NCI-H460 (cell line): ENCODE measurements at regions not wholly inside any gene's neighbourhood (a gene's known extent, or its start where the extent isn't known, plus 50 kb on each side); places are given as distances from the start of the nearest gene placed in this dataset.

Experiments
- DNase-seq: peaks from one replicate; pipeline ENCODE4 v3.0.0-alpha.2; 2016; ENCODE audit warnings: low read depth; ENCODE audit errors: extremely low read depth

DNA sequence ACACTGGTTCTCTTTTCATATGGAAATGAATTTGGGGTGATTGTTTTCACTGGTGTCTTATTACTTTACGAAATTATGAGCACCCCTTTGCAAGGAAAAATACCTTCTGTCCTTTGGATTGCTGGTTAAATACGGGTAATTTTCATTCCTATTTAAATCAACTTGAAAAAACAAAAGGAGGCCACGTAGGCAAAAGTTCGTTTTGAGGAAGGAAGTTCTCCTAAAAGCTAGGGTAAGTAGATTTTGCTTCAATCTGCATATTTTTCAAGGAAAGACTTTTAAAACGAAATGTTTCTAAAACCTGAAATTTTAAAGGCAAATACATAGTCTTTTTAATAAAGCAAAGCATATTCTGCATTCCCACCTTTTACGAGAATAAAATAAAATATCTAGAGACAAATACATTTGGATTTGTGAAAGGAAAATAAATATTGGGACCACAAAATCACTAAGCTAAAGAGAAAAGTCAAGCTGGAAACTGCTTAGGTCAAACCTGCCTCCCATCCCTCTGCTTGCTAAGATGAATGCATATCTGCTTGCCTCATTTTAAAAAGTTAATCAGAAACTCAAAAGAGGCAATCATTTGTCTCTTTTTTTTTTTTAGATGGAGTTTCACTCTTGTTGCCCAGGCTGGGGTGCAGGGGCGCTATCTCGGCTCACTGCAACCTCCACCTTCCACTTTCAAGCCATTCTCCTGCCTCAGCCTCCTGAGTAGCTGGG is 70.9 kb upstream of the ETS2 start:
- DNase-seq = no peak

DNA sequence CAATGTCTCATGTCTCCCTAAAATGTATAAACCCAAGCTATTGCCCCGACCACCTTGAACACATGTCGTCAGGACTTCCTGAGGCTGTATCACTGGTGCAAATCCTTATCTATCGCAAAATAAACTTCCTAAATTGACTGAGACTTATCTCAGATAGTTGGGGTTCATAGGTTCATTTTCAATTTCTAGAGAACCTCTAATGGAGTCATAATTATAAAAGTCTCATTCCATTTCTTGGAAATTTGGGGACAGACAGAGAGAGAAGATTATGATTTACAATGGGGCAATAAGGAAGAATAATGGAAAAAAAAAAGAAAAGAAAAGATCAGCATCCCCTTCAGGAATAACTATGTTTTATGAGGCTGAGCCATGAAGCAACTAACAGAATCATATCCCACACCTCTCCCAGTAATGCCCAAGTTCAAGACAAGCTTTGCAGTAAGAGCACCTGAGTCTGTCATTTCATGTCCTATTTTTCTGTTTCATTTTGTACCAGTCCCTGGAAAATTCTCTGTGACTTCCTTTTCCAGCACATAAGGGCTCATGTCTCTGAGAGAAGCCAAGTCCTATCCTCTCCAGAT is 70.0 kb upstream of the ETS2 start:
- no peak for DNase-seq

DNA sequence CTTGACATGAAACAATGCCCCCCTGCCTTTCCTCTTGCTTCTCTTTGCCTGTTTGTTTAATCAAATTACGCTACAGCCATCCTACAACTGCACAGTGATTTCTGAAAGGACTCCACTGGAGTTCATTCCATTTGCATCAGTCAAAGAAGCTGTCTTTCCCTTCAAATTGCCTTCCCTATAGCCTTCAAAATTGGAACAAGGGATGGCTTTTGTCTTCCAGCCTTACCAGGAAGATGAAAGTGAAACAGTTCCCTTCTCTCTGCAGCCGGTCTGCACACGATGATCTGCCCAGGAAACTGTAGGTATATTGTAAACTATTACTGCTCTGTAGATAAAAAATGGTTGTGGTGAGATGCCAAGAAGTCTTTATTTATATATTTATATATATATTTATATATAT is 65.6 kb upstream of the ETS2 start:
- DNase-seq = no peak

DNA sequence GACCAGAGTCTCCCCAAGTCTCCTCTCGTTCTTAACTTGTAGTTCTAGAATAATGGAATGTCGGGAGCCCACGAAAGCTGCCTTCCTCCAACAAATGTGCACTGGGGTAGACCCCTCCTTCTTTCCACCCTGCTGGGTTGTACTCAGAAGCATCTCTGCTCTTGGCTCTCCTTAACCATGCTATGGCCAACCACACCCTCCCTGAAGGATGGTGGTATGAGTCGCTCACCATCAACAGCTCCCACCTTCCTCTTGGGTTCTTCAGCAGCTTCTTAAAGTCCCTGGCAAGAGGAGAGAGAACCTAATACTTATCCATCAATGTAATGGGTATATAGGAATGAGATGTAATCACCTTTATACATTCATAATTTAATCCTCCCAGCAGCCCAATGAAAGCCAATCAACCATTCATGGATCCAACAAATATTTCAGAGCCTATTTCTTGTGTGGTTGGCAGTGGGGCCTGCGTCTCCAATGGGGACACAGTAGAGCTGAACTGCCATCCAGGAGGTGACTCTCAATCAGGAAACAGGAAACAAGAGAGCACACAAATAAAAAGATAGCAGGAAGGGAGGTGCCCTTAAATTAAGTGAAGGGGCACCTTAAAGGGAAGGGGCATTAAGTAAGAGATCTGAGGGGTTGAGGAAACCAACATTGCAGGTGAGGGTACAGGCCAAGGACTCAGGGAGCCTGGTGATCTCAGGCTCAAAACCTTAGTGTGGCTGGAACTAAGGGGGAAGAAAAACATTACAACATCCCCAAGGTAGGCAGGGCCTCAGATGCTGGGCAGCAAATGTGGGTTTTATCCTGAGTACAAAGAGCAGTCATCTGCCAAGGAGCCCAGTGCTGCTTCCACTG is 64.4 kb upstream of the ETS2 start:
- DNase-seq = no peak

DNA sequence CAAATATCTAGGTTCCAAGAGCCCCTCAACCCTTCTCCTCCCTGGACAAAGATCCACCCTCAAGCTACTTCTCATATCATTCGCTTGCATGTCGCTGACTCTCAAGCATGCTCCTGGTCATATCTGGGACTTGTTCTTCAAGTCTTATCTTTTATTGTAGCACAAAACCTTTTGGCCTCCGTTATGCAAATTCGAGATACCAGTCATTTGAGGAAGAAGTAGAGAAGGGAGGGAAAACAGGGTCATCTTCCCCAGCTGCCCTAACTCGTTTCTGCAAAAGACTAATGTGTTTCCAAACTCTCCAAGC is 63.8 kb upstream of the ETS2 start:
- no peak for DNase-seq

DNA sequence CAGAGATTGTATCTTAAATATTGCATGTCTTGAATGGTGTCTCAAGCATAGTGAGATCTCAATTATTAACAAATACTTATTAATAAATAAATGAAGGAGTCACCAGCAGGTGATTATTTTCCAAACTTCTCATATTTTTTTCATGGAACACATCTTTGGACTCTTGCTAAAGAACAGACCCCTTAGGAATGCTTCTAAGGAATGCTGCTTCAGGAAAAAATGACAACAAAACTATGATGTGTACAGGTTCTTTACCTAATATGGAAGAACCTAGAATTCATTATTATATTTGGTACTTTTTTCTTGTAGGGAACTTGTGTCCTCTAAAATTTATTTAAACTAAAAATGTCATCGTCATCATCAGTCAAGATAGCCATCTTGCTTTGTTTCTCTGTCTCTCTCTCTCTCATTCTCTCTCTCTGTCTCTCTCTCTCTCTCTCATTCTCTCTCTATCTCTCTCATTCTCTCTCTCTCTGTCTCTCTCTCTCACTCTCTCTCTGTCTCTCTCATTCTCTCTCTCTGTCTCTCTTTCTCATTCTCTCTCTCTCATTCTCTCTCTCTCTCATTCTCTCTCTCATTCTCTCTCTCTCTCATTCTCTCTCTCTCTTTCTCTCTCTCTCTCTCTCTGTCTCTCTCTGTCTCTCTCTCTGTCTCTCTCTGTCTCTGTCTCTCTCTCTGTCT is 63.0 kb upstream of the ETS2 start:
- DNase-seq = no peak

DNA sequence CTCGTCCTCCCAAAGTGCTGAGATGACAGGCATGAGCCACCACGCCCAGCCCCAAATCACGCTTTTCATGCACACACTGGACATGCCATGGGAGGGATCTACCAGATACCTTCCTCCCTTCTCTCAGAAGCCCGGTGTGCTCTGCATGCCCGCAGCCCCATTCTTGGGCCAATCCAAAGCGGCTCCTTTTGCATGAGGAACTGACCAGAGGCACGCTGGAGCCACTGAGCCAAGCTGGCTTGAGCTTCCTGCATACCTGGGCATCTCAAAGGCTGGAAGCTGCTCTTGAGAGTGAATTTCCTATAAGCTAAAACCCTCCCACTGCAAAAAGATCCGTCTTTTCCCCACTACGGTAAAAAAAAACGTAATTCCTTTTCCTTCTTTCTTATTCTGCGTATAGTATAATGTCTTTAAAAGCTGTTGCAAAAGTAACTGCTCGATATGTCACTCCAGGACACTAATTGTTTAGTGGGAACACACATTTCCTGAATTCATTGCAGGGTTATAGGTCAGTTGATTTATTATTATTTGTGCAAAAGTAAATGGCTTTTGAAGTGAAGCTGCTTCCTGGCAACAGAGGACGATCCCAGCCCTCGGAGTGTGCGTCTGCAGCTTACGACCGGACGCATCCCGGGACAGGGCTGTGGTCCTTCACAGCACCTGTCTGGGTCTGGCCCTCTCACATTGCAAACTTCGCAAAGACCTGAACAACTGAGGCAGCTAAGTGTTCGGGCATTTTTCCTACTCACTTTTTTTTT is 61.8 kb upstream of the ETS2 start:
- DNase-seq = no peak

DNA sequence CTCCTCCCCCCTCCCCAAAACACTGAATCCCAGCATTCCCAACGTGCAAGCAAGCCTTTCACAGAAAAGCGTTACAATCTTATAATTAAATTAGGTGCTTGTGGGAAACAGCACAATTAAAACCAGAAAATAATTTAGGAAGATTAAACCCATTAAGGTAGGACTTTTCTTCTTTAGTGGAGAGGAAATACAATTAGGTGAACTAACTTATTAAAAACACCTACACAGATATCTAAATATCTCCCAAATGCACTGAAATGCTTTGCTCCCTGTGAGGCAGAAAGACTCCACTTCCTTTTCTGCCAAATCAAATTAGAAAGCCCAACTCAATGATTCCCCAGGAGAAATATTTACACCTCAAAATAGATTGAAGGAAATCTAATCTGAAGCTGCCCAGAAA is 60.9 kb upstream of the ETS2 start:
- DNase-seq = no peak

DNA sequence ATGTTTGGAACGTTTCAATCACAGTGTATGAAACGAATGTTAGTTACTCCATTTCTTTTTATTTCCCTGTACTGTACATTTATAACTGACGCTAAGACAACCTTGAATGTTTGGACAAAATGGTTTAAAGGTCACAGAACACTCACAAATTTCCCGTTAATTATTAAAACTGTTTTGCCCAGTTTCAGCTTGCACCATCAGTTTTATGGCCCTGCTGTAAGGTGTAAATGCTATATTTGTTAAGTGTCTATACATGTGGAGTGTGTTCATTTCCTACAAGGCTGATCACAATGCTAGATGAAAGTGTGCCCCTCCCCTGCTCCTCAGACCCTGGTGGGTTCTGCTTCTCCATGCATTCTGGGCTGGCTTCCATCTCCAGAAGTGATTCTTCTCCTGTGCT is 57.9 kb upstream of the ETS2 start:
- no peak for DNase-seq

DNA sequence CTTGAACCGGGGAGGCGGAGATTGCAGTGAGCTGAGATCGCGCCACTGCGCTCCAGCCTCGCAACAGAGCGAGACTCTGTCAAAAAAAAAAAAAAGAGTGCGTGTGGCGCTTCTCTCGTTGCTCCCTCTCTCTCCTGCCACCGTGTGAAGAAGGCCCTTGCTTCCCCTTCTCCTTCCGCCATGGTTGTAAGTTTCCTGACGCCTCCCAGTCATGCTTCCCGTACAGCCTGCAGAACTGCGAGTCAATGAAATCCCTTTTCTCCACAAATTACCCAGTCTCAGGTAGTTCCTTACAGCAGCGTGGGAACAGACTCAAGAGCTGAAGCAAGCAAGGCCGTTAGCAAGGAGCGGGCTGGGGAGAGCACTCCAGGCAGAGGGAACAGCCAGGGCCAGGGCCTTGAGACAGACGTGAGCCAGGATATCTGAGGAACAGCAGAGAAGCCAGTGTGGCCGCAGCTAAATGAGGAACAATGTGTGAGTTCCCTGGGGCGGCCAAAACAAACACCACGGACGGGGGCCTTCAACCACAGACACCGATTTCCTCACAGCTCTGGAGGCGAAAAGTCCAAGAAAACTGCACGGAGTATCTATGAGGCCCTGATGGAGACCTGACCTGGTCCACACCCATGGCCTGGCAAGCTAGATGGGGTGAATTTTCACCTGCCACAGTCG is 54.2 kb upstream of the ETS2 start:
- DNase-seq = no peak

DNA sequence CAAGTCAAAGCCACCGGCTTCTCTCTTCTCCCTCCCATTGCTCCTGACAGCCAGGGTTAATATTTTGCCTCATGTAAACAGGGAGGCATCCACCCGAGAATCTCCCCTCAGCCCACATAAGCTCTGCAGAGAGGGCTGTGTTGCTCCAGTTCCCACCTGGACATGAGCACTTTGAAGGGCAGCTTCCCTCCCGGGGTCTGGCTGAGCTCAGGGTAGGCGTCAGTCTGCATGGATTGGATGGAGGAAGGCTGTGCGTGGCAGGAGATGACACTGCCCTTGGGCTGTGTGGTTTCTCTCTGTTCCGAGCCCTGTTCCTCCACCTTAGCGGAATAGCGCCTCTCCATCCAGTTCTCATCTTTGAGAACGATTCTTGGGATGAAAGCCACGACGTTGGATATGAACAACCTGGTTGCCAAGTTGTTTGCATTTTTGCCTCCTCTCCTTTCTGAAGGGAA is 53.7 kb upstream of the ETS2 start:
- no peak for DNase-seq

DNA sequence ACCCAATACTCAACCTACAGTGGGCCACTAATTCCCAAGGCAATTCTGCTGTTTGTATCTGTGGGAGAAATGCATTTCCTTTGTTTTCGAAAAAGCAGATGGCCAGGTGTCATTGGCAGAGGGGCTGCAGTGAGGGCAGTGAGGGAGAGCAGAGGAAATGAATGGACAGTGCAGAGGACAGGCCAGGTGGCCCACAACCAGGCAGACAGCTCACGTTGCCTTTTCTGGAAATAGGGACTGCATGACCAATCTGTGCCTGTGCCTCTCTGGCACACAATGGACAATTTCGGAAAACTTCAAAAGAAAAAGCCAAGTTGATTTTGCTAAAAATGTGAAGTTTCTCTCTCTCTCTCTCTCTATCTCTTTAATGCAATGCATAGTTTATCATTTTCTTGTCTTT is 52.6 kb upstream of the ETS2 start:
- no peak for DNase-seq

DNA sequence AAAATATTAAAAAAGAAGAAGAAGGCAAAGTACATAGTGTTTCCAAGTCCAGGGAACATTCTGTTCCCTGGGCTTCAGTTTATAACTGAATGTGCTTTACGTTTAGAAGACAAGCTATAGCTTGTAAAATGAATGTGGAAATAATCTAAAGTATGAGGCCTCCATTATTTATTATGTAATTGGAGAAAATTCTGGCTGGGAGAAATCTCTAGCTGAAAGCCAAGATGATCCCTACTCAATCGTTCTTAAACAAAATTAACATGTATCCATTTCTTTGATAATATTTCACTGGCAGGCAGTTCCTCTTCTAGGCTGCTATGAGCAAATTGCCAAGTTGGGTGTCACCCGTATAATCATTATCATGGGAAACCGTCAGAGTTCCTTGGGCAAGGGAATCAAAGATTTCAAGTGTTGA is 52.2 kb upstream of the ETS2 start:
- no peak for DNase-seq
